Amniotic stem cell (primary cell): ENCODE measurements at regions not wholly inside any gene's neighbourhood (a gene's known extent, or its start where the extent isn't known, plus 50 kb on each side); places are given as distances from the start of the nearest gene placed in this dataset.

Source experiments
- DNase-seq: peaks from one replicate; lab custom pipeline; 2025; lab: John Stamatoyannopoulos, UW

DNA sequence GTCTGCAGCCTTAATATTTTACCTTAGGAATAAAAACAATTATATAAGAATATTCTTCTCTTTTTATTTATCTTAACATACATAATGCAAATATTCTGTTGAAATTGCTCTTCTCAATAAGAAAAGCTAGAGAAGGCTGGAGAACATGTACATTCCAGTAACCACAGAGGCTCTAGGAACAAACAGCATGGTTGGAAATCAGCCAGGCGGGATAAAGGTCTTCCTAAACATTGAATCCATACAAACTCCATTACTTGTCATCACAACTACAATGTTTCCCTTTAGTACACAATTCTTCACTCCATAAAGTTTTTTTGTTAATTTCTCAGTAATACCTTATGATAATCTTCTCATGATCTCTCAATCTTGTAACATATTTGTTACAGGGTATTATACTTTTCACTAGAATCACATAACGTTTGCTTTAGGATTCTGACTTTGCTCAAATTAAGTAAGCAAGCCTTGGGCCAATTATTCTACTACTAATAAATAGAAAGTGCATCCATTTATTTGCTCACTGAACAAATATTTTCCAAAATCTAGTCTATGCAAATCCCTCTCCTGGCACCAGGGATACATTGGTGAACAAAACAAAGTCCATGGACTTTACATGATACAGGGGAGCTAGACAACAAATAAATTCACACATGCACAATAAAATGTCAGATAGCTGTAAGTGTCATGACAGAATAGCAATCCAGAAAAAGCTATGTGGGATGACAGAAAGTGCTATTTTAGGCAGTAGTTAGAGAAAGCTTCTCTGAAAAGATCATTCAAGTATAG is 237.5 kb upstream of the TMTC1 start:
- no peak for DNase-seq

- DNase-seq, result no peak
Observed at GRCh38 chr12:30019366-30020140, 235.8 kb upstream of the TMTC1 start.

- DNase-seq, result no peak
Observed at GRCh38 chr12:30016540-30017055, 232.9 kb upstream of the TMTC1 start.

DNA sequence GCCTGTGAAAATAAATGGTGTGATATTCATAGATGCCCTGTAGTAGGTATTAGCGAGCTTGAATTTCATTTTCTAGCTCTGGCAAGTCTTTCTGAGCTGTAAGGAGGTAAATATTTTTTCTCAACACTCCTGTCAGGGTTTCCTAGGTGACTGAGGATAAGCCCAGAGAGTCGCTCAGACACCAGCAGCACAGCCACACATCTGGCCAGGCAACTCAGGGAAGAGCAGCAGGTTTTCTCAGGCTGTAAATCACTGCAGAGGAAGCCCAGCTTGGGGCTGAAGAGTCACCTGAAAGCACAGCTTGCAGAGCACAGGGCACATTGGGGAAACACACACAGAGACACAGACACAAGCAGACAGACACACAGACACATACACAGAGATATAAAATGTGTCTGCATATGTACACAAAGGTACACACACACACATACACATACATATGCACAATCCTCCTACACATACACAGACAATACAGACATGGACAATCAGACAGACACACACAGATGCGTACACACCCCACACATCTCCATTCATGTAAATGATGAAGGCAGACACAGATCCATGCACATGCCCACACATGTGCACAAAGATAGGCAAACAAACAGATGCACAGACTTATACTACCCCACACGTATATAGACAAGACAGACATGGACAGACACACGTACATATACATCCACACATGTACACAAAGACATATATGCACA is 232.0 kb upstream of the TMTC1 start:
- no peak for DNase-seq

DNA sequence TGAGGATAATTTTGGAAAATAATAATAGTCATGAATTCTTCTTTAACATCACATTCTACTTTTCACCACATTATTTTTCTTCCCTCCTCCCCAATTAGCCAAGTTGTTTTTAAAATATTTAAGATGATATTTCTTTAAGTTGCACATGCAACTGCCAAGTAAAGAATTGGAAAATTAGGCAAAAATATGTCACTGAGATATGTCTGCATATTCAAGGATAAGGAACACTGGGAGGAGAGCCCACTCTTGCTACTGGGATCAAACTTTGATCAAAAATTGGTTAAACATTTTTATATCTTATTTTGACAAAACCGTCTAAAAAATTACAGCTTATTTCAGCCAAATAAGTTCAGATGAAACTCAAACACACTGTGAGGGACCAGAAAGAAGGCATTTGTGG is 231.2 kb upstream of the TMTC1 start:
- no peak for DNase-seq

DNA sequence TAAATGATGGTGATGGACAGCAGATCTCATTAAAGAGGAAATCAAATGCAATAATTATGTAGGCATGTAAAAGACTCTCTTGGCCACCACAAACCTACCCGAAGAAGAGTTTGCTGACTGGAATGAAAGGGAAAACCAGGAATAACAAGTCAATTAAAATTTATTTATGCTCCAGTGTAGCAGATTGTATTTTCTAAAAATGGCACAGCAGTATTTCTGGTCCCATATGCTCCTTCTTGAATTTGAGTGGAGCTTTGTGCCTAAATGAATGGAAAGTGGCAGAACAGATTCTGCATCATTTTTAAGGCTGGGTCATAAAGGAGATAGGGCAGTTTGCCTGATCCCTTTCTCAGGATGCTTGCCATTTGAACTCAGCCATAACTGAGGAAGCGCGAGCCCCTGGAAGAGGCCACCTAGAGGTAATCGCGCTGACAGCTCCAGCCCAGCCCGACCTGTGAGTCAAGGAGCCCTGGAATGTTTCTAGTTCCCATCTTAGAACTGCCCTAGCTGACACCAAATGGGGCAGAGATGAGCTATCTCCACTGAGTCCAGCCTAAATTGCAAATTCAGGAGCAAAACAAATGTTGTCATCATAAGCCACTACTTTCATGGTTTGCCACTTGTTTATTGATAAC is 229.2 kb upstream of the TMTC1 start:
- no peak for DNase-seq

DNA sequence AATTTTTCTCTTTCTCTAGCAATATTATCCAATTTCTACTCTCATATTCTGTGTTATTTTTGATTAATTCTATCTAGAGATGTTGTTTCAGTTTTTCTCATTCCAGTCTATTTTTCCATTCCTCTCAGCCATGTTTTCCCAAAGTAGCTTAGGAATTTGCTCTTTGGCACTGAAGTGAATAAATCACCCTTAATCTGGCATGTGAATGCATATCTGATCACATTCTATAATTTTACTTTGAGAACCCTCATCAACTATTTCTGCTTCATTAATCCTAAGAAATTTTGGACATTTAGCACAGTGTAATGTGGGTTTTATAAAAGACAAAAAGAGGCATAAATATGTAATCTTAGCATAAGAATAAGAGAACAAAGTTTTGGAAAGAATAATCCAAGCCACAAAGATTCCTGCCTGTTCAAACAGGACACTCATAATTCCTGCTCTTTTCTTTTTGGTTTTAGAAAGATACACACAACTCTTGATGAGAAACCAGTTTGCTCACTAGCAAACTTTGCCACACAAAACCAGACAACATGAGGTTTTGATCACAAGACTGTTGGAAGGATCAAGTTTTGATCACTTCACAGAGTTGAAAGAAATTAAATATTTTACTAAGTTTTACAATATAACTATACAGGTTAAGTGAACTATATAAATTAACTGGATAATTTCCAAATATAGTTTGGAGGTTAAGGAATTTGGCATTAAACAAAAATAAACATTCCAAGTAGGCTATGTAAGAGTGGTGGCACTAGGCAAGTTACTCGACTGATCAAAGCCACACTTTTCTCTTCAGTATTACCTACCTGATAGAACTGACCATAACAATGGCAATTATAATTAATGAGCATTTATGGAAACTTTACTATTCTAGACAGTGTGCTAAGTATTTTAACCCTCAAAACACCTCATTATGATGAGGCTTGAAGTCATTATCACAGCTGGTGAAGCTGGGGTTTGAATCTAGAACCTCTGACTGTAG is 226.6 kb upstream of the TMTC1 start:
- DNase-seq, result no peak

- no peak for DNase-seq
Observed at GRCh38 chr12:30006021-30006420, 222.3 kb upstream of the TMTC1 start.

DNA sequence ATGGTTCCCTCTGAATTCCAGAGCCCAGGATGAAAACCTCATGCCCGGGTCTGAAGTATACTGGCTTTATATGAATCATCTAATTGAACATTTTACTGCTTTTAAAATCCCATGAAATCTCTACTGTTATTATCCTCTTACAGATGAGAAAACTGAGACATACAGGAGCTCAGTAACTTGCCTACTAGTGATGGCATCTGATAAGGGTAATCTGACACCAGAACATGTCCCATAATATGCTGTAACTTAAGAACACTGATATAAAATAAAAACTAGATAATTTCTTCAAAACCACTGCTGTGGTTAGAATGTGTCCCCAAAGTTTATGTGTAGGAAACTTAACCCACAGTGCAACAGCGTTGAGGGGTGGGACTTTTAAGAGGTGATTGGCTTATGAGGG is 219.6 kb upstream of the TMTC1 start:
- DNase-seq, result no peak

DNA sequence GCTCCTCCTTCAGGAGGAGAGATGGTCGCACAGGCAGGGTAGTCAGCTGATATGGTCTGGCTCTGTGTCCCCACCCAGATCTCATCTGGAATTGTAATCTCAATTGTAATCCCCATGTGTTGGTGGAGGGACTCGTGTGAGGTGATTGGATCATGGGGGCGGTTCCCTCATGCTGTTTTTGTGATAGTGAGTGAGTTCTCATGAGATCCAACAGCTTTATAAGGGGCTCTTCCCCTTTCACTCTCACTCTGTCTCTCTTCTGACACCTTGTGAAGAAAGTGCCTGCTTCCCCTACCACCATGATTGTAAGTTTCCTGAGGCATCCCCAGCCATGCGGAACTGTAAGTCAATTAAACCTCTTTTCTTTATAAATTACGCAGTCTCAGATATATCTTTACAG is 218.9 kb upstream of the TMTC1 start:
- DNase-seq, result no peak

GRCh38 chr12:30000401-30000800 is 216.7 kb upstream of the TMTC1 start:
- DNase-seq, result no peak

- no peak for DNase-seq
Observed at GRCh38 chr12:29996993-29997392, 213.3 kb upstream of the TMTC1 start.

DNA sequence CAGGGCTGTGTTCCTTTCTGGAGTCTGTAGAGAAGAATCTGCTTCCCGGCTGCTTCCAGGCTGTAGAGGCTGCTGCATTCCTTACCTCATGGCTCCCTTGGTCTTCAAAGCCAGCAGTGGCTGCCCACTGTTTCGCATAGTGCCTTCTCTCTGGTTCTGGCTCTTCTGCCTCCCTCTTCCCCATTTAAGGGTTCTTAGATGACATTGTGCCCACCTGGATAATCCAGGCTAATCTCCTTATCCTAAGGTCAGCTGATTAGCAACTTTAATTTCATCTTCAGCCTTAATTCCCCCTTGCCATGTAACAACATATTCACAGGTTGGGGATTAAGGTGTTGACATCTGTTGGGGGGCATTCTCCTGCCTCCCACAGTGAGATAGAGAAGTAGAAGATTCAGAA is 208.6 kb upstream of the TMTC1 start:
- DNase-seq, result no peak

- DNase-seq, result no peak
Observed at GRCh38 chr12:29991924-29992323, 208.2 kb upstream of the TMTC1 start.

DNA sequence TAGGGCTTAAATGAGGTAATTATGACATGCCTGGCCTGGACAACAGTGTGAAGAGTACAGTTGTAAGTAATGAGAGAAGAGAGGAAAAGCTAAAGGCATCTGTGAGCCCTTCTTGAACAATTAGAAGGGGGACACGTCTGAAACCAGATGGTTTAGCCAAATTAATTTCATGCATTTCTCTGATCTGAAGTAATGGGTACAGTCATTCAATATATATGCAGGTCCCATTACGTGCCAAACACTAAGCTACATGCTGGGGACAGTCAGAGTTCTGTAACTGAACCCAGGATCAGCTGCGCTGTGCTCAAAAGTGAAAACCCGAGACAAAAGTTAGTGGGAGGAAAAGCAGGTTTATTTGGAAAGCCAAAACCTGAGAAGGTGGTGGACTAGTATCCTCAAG is 207.2 kb upstream of the TMTC1 start:
- no peak for DNase-seq

GRCh38 chr12:29983851-29984250 is 200.1 kb upstream of the TMTC1 start:
- DNase-seq, result no peak

DNA sequence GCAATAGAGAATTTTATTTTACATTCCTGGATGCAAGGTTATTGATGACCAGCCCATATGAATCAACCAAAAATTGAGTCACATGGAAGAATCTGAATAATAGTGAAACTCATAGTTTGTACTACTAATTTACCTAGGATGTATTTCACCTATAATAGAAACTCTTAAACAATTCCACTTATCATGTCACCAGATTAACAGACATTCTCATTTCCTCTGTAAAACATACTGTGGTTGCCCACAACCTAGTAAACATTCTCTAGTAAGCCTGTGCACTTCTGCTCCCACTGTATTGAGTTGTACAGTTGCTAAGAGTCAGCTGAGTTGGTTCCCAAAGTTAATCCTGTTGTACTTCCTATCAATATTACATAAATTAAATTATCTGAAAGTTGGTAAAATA is 196.6 kb upstream of the TMTC1 start:
- DNase-seq, result no peak

- DNase-seq, result no peak
Observed at GRCh38 chr12:29971446-29971845, 187.7 kb upstream of the TMTC1 start.

DNA sequence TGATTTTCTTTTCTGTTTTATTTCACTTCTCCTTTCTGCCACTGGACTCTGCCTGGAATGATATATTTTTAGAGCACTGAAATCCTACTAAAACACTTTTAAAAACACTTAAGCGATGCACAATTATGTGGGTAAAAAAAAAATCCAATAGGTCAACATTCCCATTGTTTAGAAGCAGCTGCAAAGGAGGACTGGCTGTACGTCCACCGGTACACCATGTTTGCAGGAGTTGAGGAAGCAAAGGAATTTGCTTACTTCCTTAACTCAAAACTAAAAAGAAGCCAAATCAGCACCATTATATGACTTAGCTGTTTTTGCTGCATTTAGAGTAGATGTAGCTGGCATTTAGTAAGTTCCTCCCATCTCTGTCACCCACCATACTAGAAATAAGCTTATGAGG is 186.8 kb upstream of the TMTC1 start:
- DNase-seq, result no peak

- DNase-seq, result no peak
Observed at GRCh38 chr12:29962276-29963035, 178.7 kb upstream of the TMTC1 start.
